Stomach smooth muscle (tissue), 2 donors: ENCODE measurements at regions not wholly inside any gene's neighbourhood (a gene's known extent, or its start where the extent isn't known, plus 50 kb on each side); places are given as distances from the start of the nearest gene placed in this dataset.
"Not testable (repeated sequence)": the region's sequence is repeated elsewhere in the genome, so short reads cannot be mapped to it uniquely, and the experiment has no call there.

Experiments used
- H3K27ac ChIP-seq: one replicate; pipeline ENCODE4 v1.7.0; 2013; ENCODE audit warnings: mild to moderate bottlenecking, low read length, inconsistent platforms
- H3K27me3 ChIP-seq, 2 donors: one replicate each; pipeline ENCODE4 v1.7.0; 2013; ENCODE audit warnings: low read length in 2 of 2; ENCODE audit not compliant: insufficient read depth in 2 of 2, control insufficient read depth in 1 of 2
- H3K36me3 ChIP-seq, 2 donors: one replicate each; pipeline ENCODE4 v1.7.0; 2013; ENCODE audit warnings: low read length in 2 of 2; ENCODE audit not compliant: control insufficient read depth in 2 of 2, insufficient read depth in 2 of 2
- H3K4me1 ChIP-seq: one replicate; pipeline ENCODE4 v1.7.0; 2013; ENCODE audit warnings: low read length; ENCODE audit not compliant: control insufficient read depth, insufficient read depth
- H3K4me3 ChIP-seq, 2 donors: one replicate each; pipeline ENCODE4 v1.7.0; 2013; ENCODE audit warnings: low read length in 2 of 2
- H3K9ac ChIP-seq, 2 donors: one replicate each; pipeline ENCODE4 v1.7.0; 2013; ENCODE audit warnings: low read length in 2 of 2, mild to moderate bottlenecking in 1 of 2
- H3K9me3 ChIP-seq, 2 donors: one replicate each; pipeline ENCODE4 v1.7.0; 2013; ENCODE audit warnings: low read length in 2 of 2; ENCODE audit not compliant: control insufficient read depth in 2 of 2
- donor health status: healthy.
- donor health status: Pancreatic carcinoma.

GRCh38 chr2:144125751-144126150 lies 394.2 kb downstream of the ZEB2 start:
- H3K4me1 ChIP-seq: no peaks in the 10 kb centered on the region
- H3K9ac ChIP-seq: no peak overlapping the region
- no peaks in the 10 kb centered on the region for H3K9me3 ChIP-seq

GRCh38 chr2:144124882-144125281 lies 395.0 kb downstream of the ZEB2 start:
- Histone ChIP-seq H3K27me3 (no peaks in the 10 kb centered on the region), H3K36me3 (no peaks in the 10 kb centered on the region), H3K27ac (no peak overlapping the region), H3K4me1 (no peaks in the 10 kb centered on the region), H3K4me3 (no peak overlapping the region), H3K9ac (no peak overlapping the region), H3K9me3 (no peaks in the 10 kb centered on the region)

More at GRCh38 chr2:144125751-144126150, 394.2 kb downstream of the ZEB2 start:
- Histone ChIP-seq H3K4me3 (no peak overlapping the region), H3K27me3 (no peaks in the 10 kb centered on the region), H3K27ac (no peak overlapping the region), H3K36me3 (no peaks in the 10 kb centered on the region)

GRCh38 chr2:144120487-144120886 lies 399.4 kb downstream of the ZEB2 start:
- no peaks in the 10 kb centered on the region for H3K36me3 ChIP-seq
- H3K9me3 ChIP-seq: no peaks in the 10 kb centered on the region
- H3K9ac ChIP-seq: no peak overlapping the region
- H3K27ac ChIP-seq: no peak overlapping the region
- H3K4me3 ChIP-seq: no peak overlapping the region
- no peaks in the 10 kb centered on the region for H3K4me1 ChIP-seq
- H3K27me3 ChIP-seq: no peaks in the 10 kb centered on the region

GRCh38 chr2:144117086-144117485 lies 402.8 kb downstream of the ZEB2 start:
- no peak overlapping the region for H3K27ac ChIP-seq
- H3K27me3 ChIP-seq: no peaks in the 10 kb centered on the region
- no peak overlapping the region for H3K9ac ChIP-seq
- peaks cover 0 to 3% of the 10 kb centered on the region in 2 donors for H3K9me3 ChIP-seq
- H3K36me3 ChIP-seq: no peaks in the 10 kb centered on the region
- no peaks in the 10 kb centered on the region for H3K4me1 ChIP-seq
- no peak overlapping the region for H3K4me3 ChIP-seq

- no peak overlapping the region for H3K9ac ChIP-seq
- H3K27me3 ChIP-seq: no peaks in the 10 kb centered on the region
Observed at GRCh38 chr2:144115739-144116291, 404.1 kb downstream of the ZEB2 start.

GRCh38 chr2:144114760-144115159 lies 405.2 kb downstream of the ZEB2 start:
- H3K9ac ChIP-seq: no peak overlapping the region
- no peaks in the 10 kb centered on the region for H3K4me1 ChIP-seq
- peaks cover 0 to 3% of the 10 kb centered on the region in 2 donors for H3K9me3 ChIP-seq
- H3K36me3 ChIP-seq: no peaks in the 10 kb centered on the region
- H3K4me3 ChIP-seq: no peak overlapping the region
- no peak overlapping the region for H3K27ac ChIP-seq
- no peaks in the 10 kb centered on the region for H3K27me3 ChIP-seq

More at GRCh38 chr2:144115739-144116291, 404.1 kb downstream of the ZEB2 start:
- Histone ChIP-seq H3K27ac (no peak overlapping the region), H3K4me3 (no peak overlapping the region), H3K4me1 (no peaks in the 10 kb centered on the region), H3K9me3 (peaks cover 0 to 3% of the 10 kb centered on the region in 2 donors), H3K36me3 (no peaks in the 10 kb centered on the region)

GRCh38 chr2:144111437-144111836 lies 408.5 kb downstream of the ZEB2 start:
- Histone ChIP-seq H3K27ac (no peak overlapping the region), H3K36me3 (no peaks in the 10 kb centered on the region), H3K9me3 (peaks cover 0 to 3% of the 10 kb centered on the region in 2 donors), H3K27me3 (no peaks in the 10 kb centered on the region), H3K4me3 (no peak overlapping the region), H3K4me1 (no peaks in the 10 kb centered on the region), H3K9ac (no peak overlapping the region)

GRCh38 chr2:144106104-144106503 lies 413.8 kb downstream of the ZEB2 start:
- not testable (repeated sequence) for H3K4me3 ChIP-seq, H3K27ac ChIP-seq, H3K27me3 ChIP-seq, H3K9ac ChIP-seq, H3K9me3 ChIP-seq, H3K4me1 ChIP-seq, H3K36me3 ChIP-seq

GRCh38 chr2:144102386-144102785 lies 417.5 kb downstream of the ZEB2 start:
- Histone ChIP-seq H3K36me3 (no peaks in the 10 kb centered on the region), H3K9me3 (peaks cover 0 to 2% of the 10 kb centered on the region in 2 donors)

GRCh38 chr2:144099780-144100377 lies 420.0 kb downstream of the ZEB2 start:
- Histone ChIP-seq H3K4me1 (no peaks in the 10 kb centered on the region), H3K27ac (no peak overlapping the region), H3K36me3 (no peaks in the 10 kb centered on the region), H3K9ac (no peak overlapping the region), H3K9me3 (peaks cover 0 to 2% of the 10 kb centered on the region in 2 donors), H3K4me3 (no peak overlapping the region), H3K27me3 (no peaks in the 10 kb centered on the region)

More at GRCh38 chr2:144102386-144102785, 417.5 kb downstream of the ZEB2 start:
- Histone ChIP-seq H3K27me3 (no peaks in the 10 kb centered on the region), H3K4me3 (no peak overlapping the region), H3K27ac (no peak overlapping the region), H3K9ac (no peak overlapping the region), H3K4me1 (no peaks in the 10 kb centered on the region)

GRCh38 chr2:144099340-144099739 lies 420.6 kb downstream of the ZEB2 start:
- H3K4me3 ChIP-seq: no peak overlapping the region
- H3K27ac ChIP-seq: no peak overlapping the region
- no peak overlapping the region for H3K9ac ChIP-seq

More at GRCh38 chr2:144099340-144099739, 420.6 kb downstream of the ZEB2 start:
- Histone ChIP-seq H3K4me1 (no peaks in the 10 kb centered on the region), H3K36me3 (no peaks in the 10 kb centered on the region), H3K27me3 (no peaks in the 10 kb centered on the region), H3K9me3 (peaks cover 0 to 2% of the 10 kb centered on the region in 2 donors)
